Hepatocyte (in vitro differentiated cells): ENCODE measurements at regions not wholly inside any gene's neighbourhood (a gene's known extent, or its start where the extent isn't known, plus 50 kb on each side); places are given as distances from the start of the nearest gene placed in this dataset.

Experiments used
- EZH2 ChIP-seq: fragments of 200-600 bp; sonication (generic); IDR thresholded peaks from 2 replicates; pipeline ENCODE4 v1.6.1; 2016; ENCODE audit warnings: antibody characterized with exemption, mild to moderate bottlenecking, borderline replicate concordance
- EZH2phosphoT487 ChIP-seq: fragments of 200-600 bp; sonication (generic); IDR thresholded peaks from one replicate; pipeline ENCODE4 v1.6.1; 2018; ENCODE audit warnings: antibody characterized with exemption, mild to moderate bottlenecking, low read depth, moderate library complexity; ENCODE audit not compliant: unreplicated experiment, severe bottlenecking
- TF ChIP-seq, protein P1 (sequence below): fragments of 200-600 bp; sonication (generic); IDR thresholded peaks from 2 replicates; pipeline ENCODE4 v1.5.1; 2016; ENCODE audit warnings: antibody characterized with exemption, mild to moderate bottlenecking; ENCODE audit not compliant: poor library complexity

DNA sequence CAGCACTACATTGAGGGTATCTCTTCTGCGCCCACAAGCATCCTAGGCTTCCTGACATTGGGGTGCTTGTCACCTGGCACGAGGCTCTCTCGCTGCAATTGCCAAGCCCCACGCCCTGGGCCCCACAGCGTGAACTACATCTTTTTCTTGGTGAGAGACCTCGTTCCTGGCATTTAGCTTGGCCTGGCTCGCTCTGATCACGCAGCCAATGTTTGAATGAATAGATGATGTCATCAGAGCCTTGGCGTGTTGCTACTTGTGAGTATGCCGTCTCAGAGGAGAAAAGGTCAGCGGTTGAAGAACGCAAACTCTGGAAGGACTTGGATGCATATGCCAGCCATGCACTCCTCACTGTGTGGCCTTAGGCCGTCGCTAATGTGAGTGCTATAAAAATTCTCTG lies 150.2 kb upstream of the AUTS2 start:
- no peak for TF ChIP-seq EZH2
- TF ChIP-seq, protein P1, sequence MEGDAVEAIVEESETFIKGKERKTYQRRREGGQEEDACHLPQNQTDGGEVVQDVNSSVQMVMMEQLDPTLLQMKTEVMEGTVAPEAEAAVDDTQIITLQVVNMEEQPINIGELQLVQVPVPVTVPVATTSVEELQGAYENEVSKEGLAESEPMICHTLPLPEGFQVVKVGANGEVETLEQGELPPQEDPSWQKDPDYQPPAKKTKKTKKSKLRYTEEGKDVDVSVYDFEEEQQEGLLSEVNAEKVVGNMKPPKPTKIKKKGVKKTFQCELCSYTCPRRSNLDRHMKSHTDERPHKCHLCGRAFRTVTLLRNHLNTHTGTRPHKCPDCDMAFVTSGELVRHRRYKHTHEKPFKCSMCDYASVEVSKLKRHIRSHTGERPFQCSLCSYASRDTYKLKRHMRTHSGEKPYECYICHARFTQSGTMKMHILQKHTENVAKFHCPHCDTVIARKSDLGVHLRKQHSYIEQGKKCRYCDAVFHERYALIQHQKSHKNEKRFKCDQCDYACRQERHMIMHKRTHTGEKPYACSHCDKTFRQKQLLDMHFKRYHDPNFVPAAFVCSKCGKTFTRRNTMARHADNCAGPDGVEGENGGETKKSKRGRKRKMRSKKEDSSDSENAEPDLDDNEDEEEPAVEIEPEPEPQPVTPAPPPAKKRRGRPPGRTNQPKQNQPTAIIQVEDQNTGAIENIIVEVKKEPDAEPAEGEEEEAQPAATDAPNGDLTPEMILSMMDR = no peak
- TF ChIP-seq EZH2phosphoT487 = no peak
